ENCODE measurements at regions not wholly inside any gene's neighbourhood (a gene's known extent, or its start where the extent isn't known, plus 50 kb on each side); places are given as distances from the start of the nearest gene placed in this dataset.

GRCh38 chr2:223404616-223405015 lies 197.5 kb downstream of the SCG2 start:
- no peak for DNase-seq

GRCh38 chr2:223414646-223415045 lies 187.5 kb downstream of the SCG2 start:
- no peak for DNase-seq

GRCh38 chr2:223415071-223415470 lies 187.1 kb downstream of the SCG2 start:
- DNase-seq, result no peak

GRCh38 chr2:223416815-223417610 lies 185.1 kb downstream of the SCG2 start:
- DNase-seq, result no peak

GRCh38 chr2:223418131-223418530 lies 184.0 kb downstream of the SCG2 start:
- DNase-seq, result no peak

- DNase-seq, result no peak
Observed at GRCh38 chr2:223418604-223419199, 183.5 kb downstream of the SCG2 start.

GRCh38 chr2:223420048-223420447 lies 182.1 kb downstream of the SCG2 start:
- DNase-seq, result no peak

GRCh38 chr2:223431479-223431878 lies 170.7 kb downstream of the SCG2 start:
- no peak for DNase-seq

GRCh38 chr2:223433461-223433860 lies 168.7 kb downstream of the SCG2 start:
- DNase-seq, result no peak

GRCh38 chr2:223437788-223438187 lies 164.4 kb downstream of the SCG2 start:
- DNase-seq, result no peak

- no peak for DNase-seq
Observed at GRCh38 chr2:223439184-223439583, 163.0 kb downstream of the SCG2 start.

GRCh38 chr2:223439786-223440185 lies 162.4 kb downstream of the SCG2 start:
- DNase-seq, result no peak

- no peak for DNase-seq
Observed at GRCh38 chr2:223442847-223443246, 159.3 kb downstream of the SCG2 start.

GRCh38 chr2:223450246-223450645 lies 151.9 kb downstream of the SCG2 start:
- no peak for DNase-seq

GRCh38 chr2:223457301-223457700 lies 144.9 kb downstream of the SCG2 start:
- DNase-seq, result no peak

- no peak for DNase-seq
Observed at GRCh38 chr2:223459328-223459939, 142.7 kb downstream of the SCG2 start.

- peak in 1 of 2 experiments; percentile 7 for DNase-seq
Observed at GRCh38 chr2:223460209-223460608, 142.0 kb downstream of the SCG2 start.

- DNase-seq, result no peak
Observed at GRCh38 chr2:223460774-223461211, 141.4 kb downstream of the SCG2 start.

- no peak for DNase-seq
Observed at GRCh38 chr2:223464071-223464470, 138.1 kb downstream of the SCG2 start.

- no peak for DNase-seq
Observed at GRCh38 chr2:223465793-223466192, 136.4 kb downstream of the SCG2 start.

- no peak for DNase-seq
Observed at GRCh38 chr2:223467196-223467595, 135.0 kb downstream of the SCG2 start.

- DNase-seq, result no peak
Observed at GRCh38 chr2:223469270-223470046, 132.7 kb downstream of the SCG2 start.

GRCh38 chr2:223470602-223471001 lies 131.6 kb downstream of the SCG2 start:
- no peak for DNase-seq
